HuH-7 (cell line): ENCODE measurements at regions not wholly inside any gene's neighbourhood (a gene's known extent, or its start where the extent isn't known, plus 50 kb on each side); places are given as distances from the start of the nearest gene placed in this dataset.

Experiments used
- DNase-seq: peaks from one replicate; pipeline ENCODE4 v3.0.0; 2011; ENCODE audit warnings: low spot score

- no peak for DNase-seq
These were observed 76.9 kb upstream of the ANK3 start for GRCh38 chr10:60466267-60467201.

GRCh38 chr10:60465801-60466200 is 76.1 kb upstream of the ANK3 start:
- DNase-seq, result no peak

- no peak for DNase-seq
These were observed 75.0 kb upstream of the ANK3 start for GRCh38 chr10:60464659-60465058.

- DNase-seq, result no peak
These were observed 74.1 kb upstream of the ANK3 start for GRCh38 chr10:60463746-60464145.

- DNase-seq, result no peak
These were observed 72.0 kb upstream of the ANK3 start for GRCh38 chr10:60461688-60462087.

GRCh38 chr10:60459701-60460457 is 70.2 kb upstream of the ANK3 start:
- DNase-seq, result no peak

GRCh38 chr10:60456053-60456452 is 66.4 kb upstream of the ANK3 start:
- DNase-seq, result no peak

- no peak for DNase-seq
These were observed 64.7 kb upstream of the ANK3 start for GRCh38 chr10:60454336-60454735.

GRCh38 chr10:60453036-60453435 is 63.4 kb upstream of the ANK3 start:
- no peak for DNase-seq

GRCh38 chr10:60450291-60450690 is 60.6 kb upstream of the ANK3 start:
- DNase-seq, result no peak

GRCh38 chr10:60448246-60448645 is 58.6 kb upstream of the ANK3 start:
- DNase-seq, result no peak

- DNase-seq, result no peak
These were observed 57.2 kb upstream of the ANK3 start for GRCh38 chr10:60446851-60447250.

GRCh38 chr10:60446070-60446833 is 56.6 kb upstream of the ANK3 start:
- DNase-seq, result no peak

- DNase-seq, result no peak
These were observed 54.9 kb upstream of the ANK3 start for GRCh38 chr10:60444494-60445064.

GRCh38 chr10:60443346-60443745 is 53.7 kb upstream of the ANK3 start:
- no peak for DNase-seq

- no peak for DNase-seq
These were observed 51.8 kb upstream of the ANK3 start for GRCh38 chr10:60441515-60441914.

- no peak for DNase-seq
These were observed 50.0 kb upstream of the ANK3 start for GRCh38 chr10:60439641-60440040.
